ENCODE measurements at regions not wholly inside any gene's neighbourhood (a gene's known extent, or its start where the extent isn't known, plus 50 kb on each side); places are given as distances from the start of the nearest gene placed in this dataset.

DNA sequence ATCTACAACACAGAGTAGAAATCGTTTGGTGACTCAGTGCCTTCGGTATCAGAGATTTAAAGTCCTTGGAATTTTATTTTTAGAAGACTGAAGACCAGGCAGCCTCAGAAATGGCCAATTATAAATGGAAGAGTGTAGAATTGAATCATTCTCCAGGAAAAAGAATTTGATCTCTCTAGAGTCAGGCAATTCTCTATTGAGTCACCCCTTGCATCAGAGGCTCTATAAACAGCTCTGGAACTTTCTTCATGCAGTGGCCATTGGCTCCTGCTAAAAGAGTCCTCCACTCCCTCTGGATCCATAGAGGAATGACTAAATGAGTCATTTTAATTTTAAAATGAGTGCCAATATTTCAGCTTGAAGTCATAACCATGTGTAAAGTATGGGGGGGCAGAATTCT lies 816.2 kb downstream of the TDRD15 start:
- no peaks in the 10 kb centered on the region for H3K9me3 ChIP-seq (ENCODE audit: control insufficient read depth, insufficient read depth, low read depth, low read length)
- H3K4me1 ChIP-seq (ENCODE audit: control insufficient read depth, insufficient read depth, low read length): 0 out of 2 replicates have a peak, but pooled peaks cover 2% of the 10 kb centered on the region
- no peak overlapping the region for H3K4me3 ChIP-seq (ENCODE audit: low read depth, low read length)
- no peak overlapping the region for H3K9ac ChIP-seq (ENCODE audit: low read length)
- no peak overlapping the region for H3K27ac ChIP-seq (ENCODE audit: low read depth, low read length)
- H3K27me3 ChIP-seq (ENCODE audit: control insufficient read depth, insufficient read depth, low read length): no peaks in the 10 kb centered on the region
- no peaks in the 10 kb centered on the region for H3K36me3 ChIP-seq (ENCODE audit: control insufficient read depth, insufficient read depth, low read length)

DNA sequence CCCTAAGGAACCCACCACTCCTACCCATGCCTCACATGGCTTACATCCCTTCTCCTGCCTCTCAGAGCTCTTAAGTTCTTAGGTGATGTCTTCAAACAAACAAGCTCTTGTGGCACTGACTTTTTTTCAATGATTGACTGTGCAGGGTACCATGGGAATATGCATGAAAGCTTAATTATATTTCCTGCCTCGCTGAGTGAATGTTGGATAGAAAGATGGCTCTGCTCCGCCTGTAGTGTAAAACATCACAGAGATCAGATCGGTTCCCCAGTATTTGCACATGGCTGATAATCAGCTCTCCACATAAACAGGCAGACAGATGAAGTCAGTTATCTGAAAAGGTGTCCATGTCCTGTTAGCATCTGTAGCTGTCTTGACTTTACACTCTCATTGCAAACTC lies 820.8 kb downstream of the TDRD15 start:
- Histone ChIP-seq H3K27me3 (ENCODE audit: control insufficient read depth, insufficient read depth, low read length) (no peaks in the 10 kb centered on the region), H3K36me3 (ENCODE audit: control insufficient read depth, insufficient read depth, low read length) (no peaks in the 10 kb centered on the region), H3K9ac (ENCODE audit: low read length) (no peak overlapping the region), H3K4me3 (ENCODE audit: low read depth, low read length) (no peak overlapping the region), H3K9me3 (ENCODE audit: control insufficient read depth, insufficient read depth, low read depth, low read length) (no peaks in the 10 kb centered on the region), H3K4me1 (ENCODE audit: control insufficient read depth, insufficient read depth, low read length) (no peaks in the 10 kb centered on the region), H3K27ac (ENCODE audit: low read depth, low read length) (no peak overlapping the region)

GRCh38 chr2:21945658-21946057 lies 821.9 kb downstream of the TDRD15 start:
- Histone ChIP-seq H3K9me3 (ENCODE audit: control insufficient read depth, insufficient read depth, low read depth, low read length) (no peaks in the 10 kb centered on the region), H3K27ac (ENCODE audit: low read depth, low read length) (no peak overlapping the region), H3K36me3 (ENCODE audit: control insufficient read depth, insufficient read depth, low read length) (no peaks in the 10 kb centered on the region), H3K4me3 (ENCODE audit: low read depth, low read length) (no peak overlapping the region), H3K4me1 (ENCODE audit: control insufficient read depth, insufficient read depth, low read length) (no peaks in the 10 kb centered on the region), H3K27me3 (ENCODE audit: control insufficient read depth, insufficient read depth, low read length) (no peaks in the 10 kb centered on the region), H3K9ac (ENCODE audit: low read length) (no peak overlapping the region)

GRCh38 chr2:21947046-21947445 lies 823.3 kb downstream of the TDRD15 start:
- no peaks in the 10 kb centered on the region for H3K9me3 ChIP-seq (ENCODE audit: control insufficient read depth, insufficient read depth, low read depth, low read length)
- H3K4me1 ChIP-seq (ENCODE audit: control insufficient read depth, insufficient read depth, low read length): no peaks in the 10 kb centered on the region
- no peaks in the 10 kb centered on the region for H3K27me3 ChIP-seq (ENCODE audit: control insufficient read depth, insufficient read depth, low read length)
- H3K4me3 ChIP-seq (ENCODE audit: low read depth, low read length): no peak overlapping the region
- H3K27ac ChIP-seq (ENCODE audit: low read depth, low read length): no peak overlapping the region
- no peak overlapping the region for H3K9ac ChIP-seq (ENCODE audit: low read length)
- no peaks in the 10 kb centered on the region for H3K36me3 ChIP-seq (ENCODE audit: control insufficient read depth, insufficient read depth, low read length)

GRCh38 chr2:21966139-21966538 lies 842.4 kb downstream of the TDRD15 start:
- H3K4me1 ChIP-seq (ENCODE audit: control insufficient read depth, insufficient read depth, low read length): no peaks in the 10 kb centered on the region
- no peak overlapping the region for H3K27ac ChIP-seq (ENCODE audit: low read depth, low read length)
- no peaks in the 10 kb centered on the region for H3K36me3 ChIP-seq (ENCODE audit: control insufficient read depth, insufficient read depth, low read length)
- H3K9me3 ChIP-seq (ENCODE audit: control insufficient read depth, insufficient read depth, low read depth, low read length): no peaks in the 10 kb centered on the region
- no peak overlapping the region for H3K4me3 ChIP-seq (ENCODE audit: low read depth, low read length)
- no peak overlapping the region for H3K9ac ChIP-seq (ENCODE audit: low read length)
- no peaks in the 10 kb centered on the region for H3K27me3 ChIP-seq (ENCODE audit: control insufficient read depth, insufficient read depth, low read length)

GRCh38 chr2:21970971-21971370 lies 847.2 kb downstream of the TDRD15 start:
- Histone ChIP-seq H3K27me3 (ENCODE audit: control insufficient read depth, insufficient read depth, low read length) (no peaks in the 10 kb centered on the region), H3K27ac (ENCODE audit: low read depth, low read length) (no peak overlapping the region), H3K9ac (ENCODE audit: low read length) (no peak overlapping the region)

GRCh38 chr2:21972586-21972985 lies 848.8 kb downstream of the TDRD15 start:
- no peaks in the 10 kb centered on the region for H3K9me3 ChIP-seq (ENCODE audit: control insufficient read depth, insufficient read depth, low read depth, low read length)
- H3K9ac ChIP-seq (ENCODE audit: low read length): no peak overlapping the region
- H3K27ac ChIP-seq (ENCODE audit: low read depth, low read length): no peak overlapping the region
- no peaks in the 10 kb centered on the region for H3K36me3 ChIP-seq (ENCODE audit: control insufficient read depth, insufficient read depth, low read length)
- H3K27me3 ChIP-seq (ENCODE audit: control insufficient read depth, insufficient read depth, low read length): no peaks in the 10 kb centered on the region
- no peaks in the 10 kb centered on the region for H3K4me1 ChIP-seq (ENCODE audit: control insufficient read depth, insufficient read depth, low read length)
- no peak overlapping the region for H3K4me3 ChIP-seq (ENCODE audit: low read depth, low read length)

More at GRCh38 chr2:21970971-21971370, 847.2 kb downstream of the TDRD15 start:
- H3K4me1 ChIP-seq (ENCODE audit: control insufficient read depth, insufficient read depth, low read length): no peaks in the 10 kb centered on the region
- H3K9me3 ChIP-seq (ENCODE audit: control insufficient read depth, insufficient read depth, low read depth, low read length): no peaks in the 10 kb centered on the region
- H3K4me3 ChIP-seq (ENCODE audit: low read depth, low read length): no peak overlapping the region
- H3K36me3 ChIP-seq (ENCODE audit: control insufficient read depth, insufficient read depth, low read length): no peaks in the 10 kb centered on the region

DNA sequence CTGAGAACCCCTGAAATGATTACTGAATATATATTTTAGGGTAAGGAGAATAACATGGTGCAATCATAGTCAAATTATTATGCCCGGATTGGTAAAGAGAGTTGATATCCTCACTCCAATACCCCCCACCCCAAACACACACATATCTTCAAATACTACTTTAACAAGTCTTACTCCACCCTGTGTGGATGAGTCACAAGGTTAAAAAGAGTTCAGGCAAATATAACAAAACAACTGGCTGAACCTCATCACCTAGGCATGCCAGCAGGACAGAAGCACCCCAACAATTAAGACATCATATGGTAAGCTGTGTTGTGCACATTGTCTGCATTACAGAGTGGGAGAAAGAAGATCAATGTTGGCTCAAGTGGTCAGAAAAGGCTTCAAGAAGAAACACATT lies 857.4 kb downstream of the TDRD15 start:
- Histone ChIP-seq H3K36me3 (ENCODE audit: control insufficient read depth, insufficient read depth, low read length) (no peaks in the 10 kb centered on the region), H3K27me3 (ENCODE audit: control insufficient read depth, insufficient read depth, low read length) (no peaks in the 10 kb centered on the region), H3K4me3 (ENCODE audit: low read depth, low read length) (no peak overlapping the region), H3K9ac (ENCODE audit: low read length) (no peak overlapping the region), H3K9me3 (ENCODE audit: control insufficient read depth, insufficient read depth, low read depth, low read length) (peaks cover 23% of the 10 kb centered on the region), H3K4me1 (ENCODE audit: control insufficient read depth, insufficient read depth, low read length) (no peaks in the 10 kb centered on the region), H3K27ac (ENCODE audit: low read depth, low read length) (no peak overlapping the region)

DNA sequence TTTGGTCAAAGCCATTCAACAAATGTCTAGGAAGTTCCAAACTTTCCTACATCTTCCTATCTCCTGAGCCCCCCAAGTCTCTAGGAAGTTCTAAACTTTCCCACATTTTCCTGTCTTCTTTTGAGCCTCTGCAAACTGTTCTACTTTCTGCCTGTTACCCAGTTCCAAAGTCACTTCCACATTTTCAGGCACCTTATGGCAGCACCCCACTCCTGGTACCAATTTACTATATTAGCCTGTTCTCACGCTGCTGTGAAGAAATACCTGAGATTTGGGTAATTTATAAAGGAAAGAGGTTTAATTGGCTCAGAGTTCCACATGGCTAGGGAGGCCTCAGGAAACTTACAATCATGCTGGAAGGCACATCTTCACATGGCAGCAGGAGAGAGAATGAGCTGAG lies 869.2 kb downstream of the TDRD15 start:
- Histone ChIP-seq H3K36me3 (ENCODE audit: control insufficient read depth, insufficient read depth, low read length) (no peaks in the 10 kb centered on the region), H3K9me3 (ENCODE audit: control insufficient read depth, insufficient read depth, low read depth, low read length) (peaks cover 36% of the 10 kb centered on the region), H3K27ac (ENCODE audit: low read depth, low read length) (no peak overlapping the region), H3K27me3 (ENCODE audit: control insufficient read depth, insufficient read depth, low read length) (no peaks in the 10 kb centered on the region), H3K4me3 (ENCODE audit: low read depth, low read length) (no peak overlapping the region), H3K4me1 (ENCODE audit: control insufficient read depth, insufficient read depth, low read length) (no peaks in the 10 kb centered on the region), H3K9ac (ENCODE audit: low read length) (no peak overlapping the region)

GRCh38 chr2:21996339-21996738 lies 872.6 kb downstream of the TDRD15 start:
- Histone ChIP-seq H3K36me3 (ENCODE audit: control insufficient read depth, insufficient read depth, low read length) (no peaks in the 10 kb centered on the region), H3K4me1 (ENCODE audit: control insufficient read depth, insufficient read depth, low read length) (no peaks in the 10 kb centered on the region), H3K9ac (ENCODE audit: low read length) (no peak overlapping the region), H3K4me3 (ENCODE audit: low read depth, low read length) (no peak overlapping the region), H3K27ac (ENCODE audit: low read depth, low read length) (no peak overlapping the region), H3K27me3 (ENCODE audit: control insufficient read depth, insufficient read depth, low read length) (no peaks in the 10 kb centered on the region), H3K9me3 (ENCODE audit: control insufficient read depth, insufficient read depth, low read depth, low read length) (peaks cover 26% of the 10 kb centered on the region)

DNA sequence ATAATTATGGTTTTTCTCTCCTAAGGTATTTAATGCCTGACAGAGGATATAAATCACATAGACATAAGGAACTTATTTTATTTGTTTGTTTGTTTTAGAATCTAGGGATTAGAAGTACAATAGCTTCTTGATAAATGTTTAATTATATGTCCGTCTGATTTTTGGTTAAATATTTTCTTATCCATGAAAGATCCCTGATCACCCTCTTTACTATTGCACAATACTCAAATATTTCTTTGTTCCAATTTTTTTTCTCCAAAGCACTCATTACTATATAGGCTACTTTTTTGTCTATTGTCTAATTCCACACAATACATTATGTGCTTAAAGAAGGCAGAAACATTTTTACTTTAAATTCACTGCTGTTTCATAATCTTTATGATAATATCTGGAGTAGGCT lies 875.8 kb downstream of the TDRD15 start:
- no peaks in the 10 kb centered on the region for H3K36me3 ChIP-seq (ENCODE audit: control insufficient read depth, insufficient read depth, low read length)
- no peak overlapping the region for H3K9ac ChIP-seq (ENCODE audit: low read length)
- no peak overlapping the region for H3K4me3 ChIP-seq (ENCODE audit: low read depth, low read length)
- no peaks in the 10 kb centered on the region; the same call in 1 of the 2 replicates for H3K9me3 ChIP-seq (ENCODE audit: control insufficient read depth, insufficient read depth, low read depth, low read length)
- H3K27me3 ChIP-seq (ENCODE audit: control insufficient read depth, insufficient read depth, low read length): no peaks in the 10 kb centered on the region
- no peak overlapping the region for H3K27ac ChIP-seq (ENCODE audit: low read depth, low read length)
- no peaks in the 10 kb centered on the region for H3K4me1 ChIP-seq (ENCODE audit: control insufficient read depth, insufficient read depth, low read length)

DNA sequence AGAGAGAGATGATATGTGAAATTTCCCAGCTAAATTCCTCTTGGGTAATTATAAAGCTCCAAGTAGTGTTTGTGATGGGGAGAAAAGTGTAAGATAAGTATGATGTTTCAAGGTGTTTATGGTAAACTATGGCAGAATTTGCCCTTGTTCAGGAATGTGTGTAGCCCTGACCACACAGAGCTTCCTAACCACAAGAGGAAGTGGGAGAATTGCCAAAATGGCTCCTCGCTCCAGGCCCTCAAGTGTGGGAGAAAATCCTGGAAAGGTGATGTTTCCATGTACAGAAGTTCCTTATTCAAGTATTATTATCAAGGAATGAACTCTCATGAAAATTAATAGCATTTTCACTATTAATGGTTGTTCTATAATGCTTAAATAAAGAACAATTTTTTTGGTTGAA lies 878.3 kb downstream of the TDRD15 start:
- Histone ChIP-seq H3K4me3 (ENCODE audit: low read depth, low read length) (no peak overlapping the region), H3K27me3 (ENCODE audit: control insufficient read depth, insufficient read depth, low read length) (no peaks in the 10 kb centered on the region)

More for the DNA sequence above, 878.3 kb downstream of the TDRD15 start:
- no peaks in the 10 kb centered on the region for H3K9me3 ChIP-seq (ENCODE audit: control insufficient read depth, insufficient read depth, low read depth, low read length)
- no peak overlapping the region for H3K27ac ChIP-seq (ENCODE audit: low read depth, low read length)
- H3K9ac ChIP-seq (ENCODE audit: low read length): no peak overlapping the region
- no peaks in the 10 kb centered on the region for H3K36me3 ChIP-seq (ENCODE audit: control insufficient read depth, insufficient read depth, low read length)
- H3K4me1 ChIP-seq (ENCODE audit: control insufficient read depth, insufficient read depth, low read length): no peaks in the 10 kb centered on the region

Data from HUES6 (cell line).